ENCODE measurements at regions not wholly inside any gene's neighbourhood (a gene's known extent, or its start where the extent isn't known, plus 50 kb on each side); places are given as distances from the start of the nearest gene placed in this dataset.

DNA sequence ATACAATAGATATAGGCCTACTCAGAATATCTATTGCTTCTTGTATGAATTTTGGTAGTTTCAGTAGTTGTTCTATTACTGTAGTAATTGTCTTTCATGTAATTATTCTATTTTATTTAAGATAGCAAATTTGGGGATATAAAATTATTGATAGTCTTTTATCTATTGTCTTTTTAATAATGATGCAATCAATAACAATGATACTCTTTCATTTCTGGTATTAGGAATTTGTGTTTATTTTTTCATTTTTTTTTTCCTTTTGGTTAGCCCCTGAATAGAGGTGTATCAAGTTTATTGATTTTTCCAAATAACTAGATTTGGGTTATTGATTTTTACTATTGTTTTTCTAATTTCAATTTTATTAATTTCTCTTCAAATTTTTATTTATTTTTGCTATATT is 1503.7 kb downstream of the REEP3 start:
- DNase-seq (ENCODE audit: low spot score) = no peak
- TF ChIP-seq, protein P1, sequence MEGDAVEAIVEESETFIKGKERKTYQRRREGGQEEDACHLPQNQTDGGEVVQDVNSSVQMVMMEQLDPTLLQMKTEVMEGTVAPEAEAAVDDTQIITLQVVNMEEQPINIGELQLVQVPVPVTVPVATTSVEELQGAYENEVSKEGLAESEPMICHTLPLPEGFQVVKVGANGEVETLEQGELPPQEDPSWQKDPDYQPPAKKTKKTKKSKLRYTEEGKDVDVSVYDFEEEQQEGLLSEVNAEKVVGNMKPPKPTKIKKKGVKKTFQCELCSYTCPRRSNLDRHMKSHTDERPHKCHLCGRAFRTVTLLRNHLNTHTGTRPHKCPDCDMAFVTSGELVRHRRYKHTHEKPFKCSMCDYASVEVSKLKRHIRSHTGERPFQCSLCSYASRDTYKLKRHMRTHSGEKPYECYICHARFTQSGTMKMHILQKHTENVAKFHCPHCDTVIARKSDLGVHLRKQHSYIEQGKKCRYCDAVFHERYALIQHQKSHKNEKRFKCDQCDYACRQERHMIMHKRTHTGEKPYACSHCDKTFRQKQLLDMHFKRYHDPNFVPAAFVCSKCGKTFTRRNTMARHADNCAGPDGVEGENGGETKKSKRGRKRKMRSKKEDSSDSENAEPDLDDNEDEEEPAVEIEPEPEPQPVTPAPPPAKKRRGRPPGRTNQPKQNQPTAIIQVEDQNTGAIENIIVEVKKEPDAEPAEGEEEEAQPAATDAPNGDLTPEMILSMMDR (IDR thresholded peaks at IDR 0.05; ENCODE audit: borderline replicate concordance, control extremely low read depth, extremely low read depth, insufficient read depth, missing control alignments) = no peak
- in situ Hi-C loops (cut with MboI; ENCODE audit: low sequenced_read_pairs, unreplicated experiment) = no loop called here

DNA sequence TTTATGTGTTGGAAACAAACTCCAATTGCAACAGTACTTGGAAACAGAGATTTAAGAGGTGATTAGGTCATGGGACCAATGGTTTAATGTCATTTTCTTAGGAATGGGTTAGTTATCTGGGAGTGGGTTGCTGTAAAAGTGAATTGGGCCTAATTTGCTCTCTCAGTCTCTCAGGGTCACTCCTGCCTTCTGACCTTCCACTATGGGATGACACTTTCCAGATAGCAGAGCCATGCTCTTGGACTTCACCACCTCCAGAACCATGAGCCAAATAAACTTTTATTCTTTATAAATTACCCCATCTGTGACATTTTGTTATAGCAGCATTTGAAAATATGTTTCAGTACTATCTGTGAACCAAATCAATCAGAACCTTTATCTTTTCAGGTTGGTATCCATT is 1509.1 kb downstream of the REEP3 start:
- in situ Hi-C loops (cut with MboI; ENCODE audit: low sequenced_read_pairs, unreplicated experiment) = no loop called here
- DNase-seq (ENCODE audit: low spot score) = no peak
- TF ChIP-seq, protein P1 (IDR thresholded peaks at IDR 0.05; ENCODE audit: borderline replicate concordance, control extremely low read depth, extremely low read depth, insufficient read depth, missing control alignments) = no peak

- in situ Hi-C loops (cut with MboI; ENCODE audit: low sequenced_read_pairs, unreplicated experiment) = no loop called here
- DNase-seq (ENCODE audit: low spot score) = no peak
- TF ChIP-seq, protein P1 (IDR thresholded peaks at IDR 0.05; ENCODE audit: borderline replicate concordance, control extremely low read depth, extremely low read depth, insufficient read depth, missing control alignments) = no peak
These were observed 1511.9 kb downstream of the REEP3 start for GRCh38 chr10:65032867-65033769.

DNA sequence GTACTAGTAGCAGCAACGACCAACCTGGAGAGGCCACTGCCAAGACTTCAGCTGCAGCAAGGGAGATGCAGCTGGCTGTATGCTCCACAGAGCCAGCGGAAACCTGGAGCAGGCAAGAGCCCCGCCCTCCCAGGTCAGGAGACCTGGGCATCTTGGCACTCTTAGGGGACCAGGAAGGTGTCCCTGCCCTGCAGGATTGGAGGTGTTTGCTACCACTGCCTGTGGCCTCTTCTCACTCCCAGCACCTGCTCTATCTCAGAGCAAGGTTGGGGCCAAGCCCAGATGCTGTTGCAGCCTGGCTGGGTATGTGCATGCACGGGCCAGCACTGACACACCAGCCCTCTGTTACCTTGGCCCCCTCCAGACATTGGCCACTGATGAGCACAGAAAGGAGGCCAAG is 1512.8 kb downstream of the REEP3 start:
- DNase-seq (ENCODE audit: low spot score) = no peak
- TF ChIP-seq, protein P1 (IDR thresholded peaks at IDR 0.05; ENCODE audit: borderline replicate concordance, control extremely low read depth, extremely low read depth, insufficient read depth, missing control alignments) = no peak
- in situ Hi-C loops (cut with MboI; ENCODE audit: low sequenced_read_pairs, unreplicated experiment) = no loop called here

GRCh38 chr10:65040796-65041195 is 1519.6 kb downstream of the REEP3 start:
- TF ChIP-seq, protein P1 (IDR thresholded peaks at IDR 0.05; ENCODE audit: borderline replicate concordance, control extremely low read depth, extremely low read depth, insufficient read depth, missing control alignments) = no peak
- in situ Hi-C loops (cut with MboI; ENCODE audit: low sequenced_read_pairs, unreplicated experiment) = no loop called here

GRCh38 chr10:65041307-65041706 is 1520.1 kb downstream of the REEP3 start:
- TF ChIP-seq, protein P1 (IDR thresholded peaks at IDR 0.05; ENCODE audit: borderline replicate concordance, control extremely low read depth, extremely low read depth, insufficient read depth, missing control alignments) = no peak
- in situ Hi-C loops (cut with MboI; ENCODE audit: low sequenced_read_pairs, unreplicated experiment) = no loop called here
- no peak for DNase-seq (ENCODE audit: low spot score)

More at GRCh38 chr10:65040796-65041195, 1519.6 kb downstream of the REEP3 start:
- no peak for DNase-seq (ENCODE audit: low spot score)

Measured in GM13976 (cell line).